ENCODE measurements at regions not wholly inside any gene's neighbourhood (a gene's known extent, or its start where the extent isn't known, plus 50 kb on each side); places are given as distances from the start of the nearest gene placed in this dataset.

- DNase-seq (ENCODE audit: low spot score) = no peak
- no peak for TF ChIP-seq CTCF (IDR thresholded peaks at IDR 0.05)
Observed at GRCh38 chr11:127713226-127713625, 712.7 kb upstream of the KIRREL3 start.

GRCh38 chr11:127711748-127712147 is 711.2 kb upstream of the KIRREL3 start:
- no peaks in the 10 kb centered on the region for H3K27me3 ChIP-seq
- H3K4me1 ChIP-seq = no peaks in the 10 kb centered on the region
- H3K27ac ChIP-seq = no peak overlapping the region
- H3K4me3 ChIP-seq = no peak overlapping the region
- H3K36me3 ChIP-seq = no peaks in the 10 kb centered on the region
- H3K9me3 ChIP-seq = no peaks in the 10 kb centered on the region
- DNase-seq (ENCODE audit: low spot score) = no peak
- TF ChIP-seq CTCF (IDR thresholded peaks at IDR 0.05) = no peak

More at GRCh38 chr11:127713226-127713625, 712.7 kb upstream of the KIRREL3 start:
- Histone ChIP-seq H3K36me3 (no peaks in the 10 kb centered on the region), H3K4me3 (no peak overlapping the region), H3K27ac (no peak overlapping the region), H3K27me3 (no peaks in the 10 kb centered on the region), H3K4me1 (no peaks in the 10 kb centered on the region), H3K9me3 (no peaks in the 10 kb centered on the region)

GRCh38 chr11:127710831-127711230 is 710.3 kb upstream of the KIRREL3 start:
- no peaks in the 10 kb centered on the region for H3K9me3 ChIP-seq
- no peak overlapping the region for H3K27ac ChIP-seq
- no peak for DNase-seq (ENCODE audit: low spot score)
- H3K4me3 ChIP-seq = no peak overlapping the region
- H3K27me3 ChIP-seq = no peaks in the 10 kb centered on the region
- TF ChIP-seq CTCF (IDR thresholded peaks at IDR 0.05) = no peak
- H3K36me3 ChIP-seq = no peaks in the 10 kb centered on the region
- no peaks in the 10 kb centered on the region for H3K4me1 ChIP-seq

GRCh38 chr11:127709960-127710359 is 709.4 kb upstream of the KIRREL3 start:
- no peak for DNase-seq (ENCODE audit: low spot score)
- Histone ChIP-seq H3K4me3 (no peak overlapping the region), H3K9me3 (no peaks in the 10 kb centered on the region), H3K27me3 (no peaks in the 10 kb centered on the region), H3K4me1 (no peaks in the 10 kb centered on the region), H3K36me3 (no peaks in the 10 kb centered on the region), H3K27ac (no peak overlapping the region)
- no peak for TF ChIP-seq CTCF (IDR thresholded peaks at IDR 0.05)

- H3K27me3 ChIP-seq = no peaks in the 10 kb centered on the region
Observed at GRCh38 chr11:127693686-127694085, 693.1 kb upstream of the KIRREL3 start.

More at GRCh38 chr11:127693686-127694085, 693.1 kb upstream of the KIRREL3 start:
- Histone ChIP-seq H3K4me1 (no peaks in the 10 kb centered on the region), H3K36me3 (no peaks in the 10 kb centered on the region), H3K9me3 (peaks cover 0 to 4% of the 10 kb centered on the region in 2 donors), H3K4me3 (no peak overlapping the region), H3K27ac (no peak overlapping the region)
- DNase-seq (ENCODE audit: low spot score) = no peak
- no peak for TF ChIP-seq CTCF (IDR thresholded peaks at IDR 0.05)

Data from right atrium auricular region (tissue), 2 donors.